Transverse colon (tissue), 4 donors: ENCODE measurements at regions not wholly inside any gene's neighbourhood (a gene's known extent, or its start where the extent isn't known, plus 50 kb on each side); places are given as distances from the start of the nearest gene placed in this dataset.
A peak's percentile ranks its signal among the peaks of the same experiment; 100 is the strongest.

Experiments
- DNase-seq: peaks from one replicate; pipeline ENCODE4 v3.0.0-alpha.2; 2019
- H3K27ac ChIP-seq, 4 donors: fragments of 200-600 bp; sonication (generic); 2 replicates each; pipeline ENCODE4 v1.5.1; 2016 to 2018; ENCODE audit warnings: inconsistent platforms in 4 of 4
- H3K27me3 ChIP-seq: fragments of 200-600 bp; sonication (generic); 2 replicates; pipeline ENCODE4 v1.5.1; 2017; ENCODE audit warnings: inconsistent platforms
- H3K36me3 ChIP-seq, 4 donors: fragments of 200-600 bp; sonication (generic); 2 replicates each; pipeline ENCODE4 v1.5.1; 2017 to 2019; ENCODE audit warnings: inconsistent platforms in 4 of 4
- H3K4me1 ChIP-seq, 4 donors: fragments of 200-600 bp; sonication (generic); 2 replicates each; pipeline ENCODE4 v1.5.1; 2017 to 2020; ENCODE audit warnings: inconsistent platforms in 4 of 4
- H3K4me3 ChIP-seq, 4 donors: fragments of 200-600 bp; sonication (generic); 1 replicate in 1 of 4; 2 replicates in 3 of 4; pipeline versions ENCODE4 v1.5.1 to v1.6.1; 2017 to 2019; ENCODE audit warnings: inconsistent platforms in 4 of 4
- H3K9me3 ChIP-seq, 2 donors: fragments of 200-600 bp; sonication (generic); 2 replicates each; pipeline ENCODE4 v1.5.1; 2017 to 2019; ENCODE audit warnings: inconsistent platforms in 2 of 2
- CTCF ChIP-seq, 5 experiments: fragments of 200-600 bp in 3 of 5; fragments of 450-650 bp in 2 of 5; sonication (generic) in 3 of 5; IDR thresholded peaks; 1 replicate in 2 of 5; 2 replicates in 3 of 5; pipeline ENCODE4 v1.5.1; 2016 to 2017; ENCODE audit warnings: antibody characterized with exemption in 5 of 5, inconsistent platforms in 3 of 5, mild to moderate bottlenecking in 2 of 5, moderate library complexity in 1 of 5
- EP300 ChIP-seq: sonication (generic); formaldehyde crosslinking; IDR thresholded peaks from one replicate; pipeline ENCODE4 v1.6.1; 2017; ENCODE audit warnings: antibody characterized with exemption, low read depth
- POLR2A ChIP-seq: fragments of 450-650 bp; IDR thresholded peaks from one replicate; pipeline ENCODE4 v1.6.1; 2016; ENCODE audit warnings: antibody characterized with exemption, mild to moderate bottlenecking, moderate library complexity
- POLR2AphosphoS5 ChIP-seq, 3 donors: sonication (generic); formaldehyde crosslinking; IDR thresholded peaks; one replicate each; pipeline ENCODE4 v1.6.1; 2016; ENCODE audit warnings: antibody characterized with exemption in 3 of 3
- WGBS, 2 donors: methylation state at CpG; one replicate each; pipeline ENCODE4 v1.1.5; 2018; ENCODE audit warnings: low coverage in 1 of 2; 5-methylcytosine and 5-hydroxymethylcytosine counted together
- in situ Hi-C, 4 donors: fragments of 200-750 bp; cut with MboI; loops; one replicate each; pipeline versions ENCODE4 v1.15.0 to v1.15.1; 2017; ENCODE audit warnings: low sequenced_read_pairs in 3 of 4, low pct_ligation_motif_present in 1 of 4, low pct_unique_long_range_greater_than_20kb in 1 of 4
- intact Hi-C: fragments of 100-400 bp; cut with DNase I; formaldehyde crosslinking; loops from one replicate; pipeline ENCODE4 v1.15.1; 2023; ENCODE audit warnings: low total_unique reads

DNA sequence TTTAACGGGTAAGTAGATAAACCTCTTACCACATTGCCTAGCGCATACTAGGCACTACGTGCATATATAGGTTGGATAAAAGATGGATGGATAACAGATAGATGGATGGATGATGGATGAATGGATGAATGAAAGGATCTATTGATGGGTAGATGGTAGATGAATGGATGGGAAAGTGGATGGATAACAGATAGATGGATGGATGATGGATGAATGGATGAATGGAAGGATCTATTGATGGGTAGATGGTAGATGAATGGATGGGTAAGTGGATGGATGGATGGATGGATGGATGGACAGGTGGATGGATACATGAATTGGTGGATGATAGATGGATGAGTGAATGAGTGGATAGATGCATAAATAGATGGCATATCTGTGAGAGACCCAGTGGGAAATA, 555.0 kb downstream of the MN1 start:
- H3K27me3 ChIP-seq: peaks cover 3% of the 10 kb centered on the region
- H3K27ac ChIP-seq: no peak overlapping the region
- no peaks in the 10 kb centered on the region for H3K9me3 ChIP-seq
- H3K4me1 ChIP-seq: peaks cover 0 to 6% (median 4%) of the 10 kb centered on the region in 4 donors
- in situ Hi-C loops (no loop called here), intact Hi-C loops (loop anchor here (5.0 kb wide), 1 partner anchor 559 kb away; no protein-coding TSS in a partner anchor)
- no peak overlapping the region for H3K4me3 ChIP-seq
- no peak for DNase-seq
- 92 to 97% methylated on average over 3 of the region's 3 CpGs for WGBS, 2 donors
- H3K36me3 ChIP-seq: no peaks in the 10 kb centered on the region
- TF ChIP-seq EP300: no peak
- no peak for TF ChIP-seq POLR2A
- no peak for TF ChIP-seq CTCF (IDR thresholded peaks at IDR 0.05)
- TF ChIP-seq POLR2AphosphoS5 (IDR thresholded peaks at IDR 0.05): no peak

- H3K4me1 ChIP-seq: peaks cover 0 to 6% (median 4%) of the 10 kb centered on the region in 4 donors
- no peak overlapping the region for H3K4me3 ChIP-seq
- no peaks in the 10 kb centered on the region for H3K27me3 ChIP-seq
- in situ Hi-C loops (no loop called here), intact Hi-C loops (loop anchor here (5.0 kb wide), 1 partner anchor 561 kb away; no protein-coding TSS in a partner anchor)
- 55 to 58% methylated on average over 5 to 11 of the region's 11 CpGs for WGBS, 2 donors
- H3K9me3 ChIP-seq: no peaks in the 10 kb centered on the region
- H3K27ac ChIP-seq: peak overlapping the region in 3 of 4 donors; percentile 25 to 48 (median 45)
- DNase-seq: no peak
- no peaks in the 10 kb centered on the region for H3K36me3 ChIP-seq
- TF ChIP-seq POLR2A (no peak), CTCF (IDR thresholded peaks at IDR 0.05) (no peak), EP300 (no peak)
These were observed 553.7 kb downstream of the MN1 start for GRCh38 chr22:27247701-27248434.

- WGBS, 2 donors: 80 to 82% methylated on average over 5 of the region's 5 CpGs
- H3K4me3 ChIP-seq: no peak overlapping the region
- peaks cover 0 to 6% of the 10 kb centered on the region in 2 donors for H3K9me3 ChIP-seq
- in situ Hi-C loops: no loop called here
- DNase-seq: no peak
- TF ChIP-seq POLR2AphosphoS5 (IDR thresholded peaks at IDR 0.05): no peak
- TF ChIP-seq EP300: no peak
- TF ChIP-seq POLR2A: no peak
- TF ChIP-seq CTCF (IDR thresholded peaks at IDR 0.05): no peak
- H3K36me3 ChIP-seq: no peaks in the 10 kb centered on the region
- H3K27me3 ChIP-seq: no peaks in the 10 kb centered on the region
- intact Hi-C loops: no loop called here
- H3K4me1 ChIP-seq: peaks cover 0 to 6% (median 4%) of the 10 kb centered on the region in 4 donors
- no peak overlapping the region for H3K27ac ChIP-seq
These were observed 551.1 kb downstream of the MN1 start for GRCh38 chr22:27250418-27250817.

DNA sequence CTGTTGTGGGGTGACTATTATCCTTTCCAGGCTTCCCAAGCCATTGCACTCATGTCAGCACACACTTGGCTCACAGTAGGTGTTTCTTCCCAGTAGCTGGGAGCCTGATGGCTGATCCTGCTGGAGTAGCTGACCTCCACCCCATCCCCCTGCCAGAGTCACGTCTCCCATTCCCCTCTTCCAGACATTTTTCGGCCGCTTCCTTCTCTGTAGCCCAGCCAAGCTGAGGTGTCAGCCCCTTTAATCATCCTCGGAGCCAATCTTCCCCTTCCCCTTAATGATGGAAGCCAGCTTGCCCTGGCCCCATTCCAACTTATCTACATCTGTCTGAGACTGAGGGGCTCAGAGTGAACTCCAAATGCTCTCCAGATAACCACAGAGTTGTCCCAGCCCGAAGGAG, 550.7 kb downstream of the MN1 start:
- intact Hi-C loops (no loop called here), in situ Hi-C loops (no loop called here)
- TF ChIP-seq CTCF (IDR thresholded peaks at IDR 0.05) (no peak), POLR2AphosphoS5 (IDR thresholded peaks at IDR 0.05) (no peak), POLR2A (no peak), EP300 (no peak)
- DNase-seq: no peak
- WGBS, 2 donors: 77% methylated on average over 5 of the region's 5 CpGs; no CpG with 5 or more reads in 1 of the 2 donors
- Histone ChIP-seq H3K4me1 (peaks cover 0 to 6% (median 4%) of the 10 kb centered on the region in 4 donors), H3K36me3 (no peaks in the 10 kb centered on the region), H3K4me3 (no peak overlapping the region), H3K9me3 (peaks cover 0 to 8% of the 10 kb centered on the region in 2 donors), H3K27ac (no peak overlapping the region), H3K27me3 (no peaks in the 10 kb centered on the region)
